NT2/D1 (cell line): ENCODE measurements at regions not wholly inside any gene's neighbourhood (a gene's known extent, or its start where the extent isn't known, plus 50 kb on each side); places are given as distances from the start of the nearest gene placed in this dataset.

Source experiments
- YY1 ChIP-seq: IDR thresholded peaks from 2 replicates; pipeline ENCODE4 v1.6.1; 2011; ENCODE audit not compliant: insufficient read length, insufficient read depth
- ZNF274 ChIP-seq: IDR thresholded peaks from 2 replicates; pipeline ENCODE4 v1.6.1; 2011; ENCODE audit warnings: mild to moderate bottlenecking, low read depth, low read length

DNA sequence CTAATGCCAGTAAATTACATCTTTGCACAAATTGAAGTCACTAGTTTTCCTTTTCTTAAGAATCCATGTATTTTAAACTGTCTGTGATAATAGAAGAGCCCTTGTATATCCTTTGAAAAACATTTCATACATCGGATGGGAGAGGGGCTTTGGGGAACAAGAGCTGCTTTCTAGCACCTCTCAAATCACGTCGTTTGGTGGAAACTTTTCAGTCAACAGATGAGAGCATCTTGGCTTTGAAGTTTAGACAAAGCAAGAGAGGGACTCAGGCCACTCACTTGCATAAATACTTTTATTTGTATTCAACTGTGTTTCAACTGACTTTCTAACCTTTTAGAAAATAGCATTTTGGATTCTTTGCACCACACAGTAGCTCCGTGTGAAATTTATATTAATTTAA is 502.3 kb upstream of the IMPG1 start:
- TF ChIP-seq YY1 (no peak), ZNF274 (no peak)
